Esophagus squamous epithelium (tissue), 4 donors: ENCODE measurements at regions not wholly inside any gene's neighbourhood (a gene's known extent, or its start where the extent isn't known, plus 50 kb on each side); places are given as distances from the start of the nearest gene placed in this dataset.

Experiments used
- CTCF ChIP-seq, 6 experiments: fragments of 450-650 bp in 4 of 6; fragments of 200-600 bp in 2 of 6; sonication (generic) in 2 of 6; IDR thresholded peaks; one replicate each; pipeline ENCODE4 v1.5.1; 2016 to 2019; ENCODE audit warnings: antibody characterized with exemption in 6 of 6, mild to moderate bottlenecking in 4 of 6, moderate library complexity in 4 of 6
- POLR2A ChIP-seq, 4 donors: fragments of 450-650 bp; IDR thresholded peaks; one replicate each; pipeline ENCODE4 v1.6.1; 2017; ENCODE audit warnings: antibody characterized with exemption in 4 of 4, mild to moderate bottlenecking in 4 of 4, moderate library complexity in 3 of 4

GRCh38 chr14:100466111-100466856 is 120.9 kb downstream of the BEGAIN start:
- TF ChIP-seq CTCF (IDR thresholded peaks at IDR 0.05) (no peak), POLR2A (IDR thresholded peaks at IDR 0.05) (no peak)
